Caco-2 (cell line): ENCODE measurements at regions not wholly inside any gene's neighbourhood (a gene's known extent, or its start where the extent isn't known, plus 50 kb on each side); places are given as distances from the start of the nearest gene placed in this dataset.

ENCODE experiments used
- BruUV-seq: library from RNA; stranded (reverse); fragments of 400-500 nt; replicated peaks from 2 replicates; lab custom pipeline; 2021; lab: Mats Ljungman, UMichigan
- CTCF ChIA-PET: fragments of 300-600 bp; sonication (Branson Sonifier 250); formaldehyde crosslinking; loops from one replicate; lab custom pipeline; 2022; ENCODE audit warnings: antibody characterized with exemption; lab: Charles Lee
- POLR2A ChIA-PET: fragments of 300-600 bp; sonication (Branson Sonifier 250); formaldehyde crosslinking; loops from one replicate; lab custom pipeline; 2022; ENCODE audit warnings: antibody characterized with exemption; lab: Charles Lee
- DNase-seq, 2 experiments: peaks; one replicate each; pipeline versions ENCODE4 v3.0.0 to v3.0.0-alpha.2; 2020 to 2022
- H3K27me3 ChIP-seq: replicated peaks from 2 replicates; pipeline ENCODE4 v1.6.0; 2011; ENCODE audit warnings: low read length; ENCODE audit not compliant: control insufficient read depth, insufficient read depth
- H3K36me3 ChIP-seq: 2 replicates; pipeline ENCODE4 v1.5.1; 2011; ENCODE audit warnings: low read length; ENCODE audit not compliant: control insufficient read depth, insufficient read depth
- H3K4me1 ChIP-seq: fragments of 250-450 bp; sonication (Bioruptor Pico); 2 replicates; pipeline ENCODE4 v1.5.1; 2020; ENCODE audit warnings: mild to moderate bottlenecking
- H3K4me3 ChIP-seq: 2 replicates; pipeline ENCODE4 v1.5.1; 2011; ENCODE audit warnings: low read depth, mild to moderate bottlenecking, control low read depth, low read length
- H3K9me3 ChIP-seq: fragments of 250-450 bp; sonication (Bioruptor Pico); 2 replicates; pipeline ENCODE4 v1.5.1; 2020; ENCODE audit warnings: mild to moderate bottlenecking, moderate library complexity
- H3K27ac Mint-ChIP-seq: one replicate; pipeline ENCODE4 v1.8.0; 2022; ENCODE audit warnings: mixed read lengths; ENCODE audit not compliant: unreplicated experiment
- H3K27me3 Mint-ChIP-seq: one replicate; pipeline ENCODE4 v1.8.0; 2022; ENCODE audit warnings: mixed read lengths; ENCODE audit not compliant: insufficient read depth, unreplicated experiment
- H3K36me3 Mint-ChIP-seq: one replicate; pipeline ENCODE4 v1.8.0; 2022; ENCODE audit warnings: mild to moderate bottlenecking, mixed read lengths; ENCODE audit not compliant: insufficient read depth, unreplicated experiment
- H3K4me1 Mint-ChIP-seq: one replicate; pipeline ENCODE4 v1.8.0; 2022; ENCODE audit warnings: low read depth, mixed read lengths; ENCODE audit not compliant: unreplicated experiment
- H3K4me3 Mint-ChIP-seq: one replicate; pipeline ENCODE4 v1.8.0; 2022; ENCODE audit warnings: mild to moderate bottlenecking, moderate library complexity, mixed read lengths; ENCODE audit not compliant: unreplicated experiment
- H3K9me3 Mint-ChIP-seq: one replicate; pipeline ENCODE4 v1.8.0; 2022; ENCODE audit warnings: mixed read lengths; ENCODE audit not compliant: unreplicated experiment
- intact Hi-C: fragments of 100-400 bp; cut with micrococcal nuclease; formaldehyde crosslinking; loops from one replicate; pipeline ENCODE4 v1.10.0; 2022; ENCODE audit not compliant: unreplicated experiment
- TF ChIP-seq, protein P1 (sequence below), 2 experiments: fragments of 200-600 bp in 1 of 2; IDR thresholded peaks; 1 replicate in 1 of 2; 2 replicates in 1 of 2; pipeline versions ENCODE4 v1.5.1 to v1.8.0; 2011 to 2022; ENCODE audit warnings: antibody characterized with exemption in 1 of 2, control low read depth in 1 of 2, inconsistent platforms in 1 of 2, low read depth in 1 of 2, low read length in 1 of 2, mild to moderate bottlenecking in 1 of 2, moderate library complexity in 1 of 2; ENCODE audit not compliant: insufficient read depth in 1 of 2, severe bottlenecking in 1 of 2, unreplicated experiment in 1 of 2

- H3K4me3 Mint-ChIP-seq, result no peak overlapping the region
- POLR2A ChIA-PET, result no interaction called here
- no peaks in the 10 kb centered on the region for H3K4me1 Mint-ChIP-seq
- Histone ChIP-seq H3K27me3 (no peaks in the 10 kb centered on the region), H3K36me3 (no peaks in the 10 kb centered on the region), H3K9me3 (no peaks in the 10 kb centered on the region), H3K4me1 (no peaks in the 10 kb centered on the region), H3K4me3 (no peak overlapping the region)
- no peak overlapping the region for H3K27ac Mint-ChIP-seq
- no peaks in the 10 kb centered on the region for H3K9me3 Mint-ChIP-seq
- no peaks in the 10 kb centered on the region for H3K36me3 Mint-ChIP-seq
- CTCF ChIA-PET, result no interaction called here
- no TSS peak for BruUV-seq
- DNase-seq, result no peak
- intact Hi-C loops, result no loop called here
- TF ChIP-seq, protein P1, sequence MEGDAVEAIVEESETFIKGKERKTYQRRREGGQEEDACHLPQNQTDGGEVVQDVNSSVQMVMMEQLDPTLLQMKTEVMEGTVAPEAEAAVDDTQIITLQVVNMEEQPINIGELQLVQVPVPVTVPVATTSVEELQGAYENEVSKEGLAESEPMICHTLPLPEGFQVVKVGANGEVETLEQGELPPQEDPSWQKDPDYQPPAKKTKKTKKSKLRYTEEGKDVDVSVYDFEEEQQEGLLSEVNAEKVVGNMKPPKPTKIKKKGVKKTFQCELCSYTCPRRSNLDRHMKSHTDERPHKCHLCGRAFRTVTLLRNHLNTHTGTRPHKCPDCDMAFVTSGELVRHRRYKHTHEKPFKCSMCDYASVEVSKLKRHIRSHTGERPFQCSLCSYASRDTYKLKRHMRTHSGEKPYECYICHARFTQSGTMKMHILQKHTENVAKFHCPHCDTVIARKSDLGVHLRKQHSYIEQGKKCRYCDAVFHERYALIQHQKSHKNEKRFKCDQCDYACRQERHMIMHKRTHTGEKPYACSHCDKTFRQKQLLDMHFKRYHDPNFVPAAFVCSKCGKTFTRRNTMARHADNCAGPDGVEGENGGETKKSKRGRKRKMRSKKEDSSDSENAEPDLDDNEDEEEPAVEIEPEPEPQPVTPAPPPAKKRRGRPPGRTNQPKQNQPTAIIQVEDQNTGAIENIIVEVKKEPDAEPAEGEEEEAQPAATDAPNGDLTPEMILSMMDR (IDR thresholded peaks at IDR 0.05; ENCODE audit: insufficient read depth in 1 of 2, low read depth in 1 of 2, low read length in 1 of 2, severe bottlenecking in 1 of 2, unreplicated experiment in 1 of 2), result no peak
- H3K27me3 Mint-ChIP-seq, result no peaks in the 10 kb centered on the region
Measured at GRCh38 chr12:131273291-131273845, 319.7 kb downstream of the ADGRD1 start.

- ChIA-PET POLR2A (no interaction called here), CTCF (no interaction called here)
- DNase-seq, result no peak
- Histone ChIP-seq H3K9me3 (no peaks in the 10 kb centered on the region), H3K4me1 (no peaks in the 10 kb centered on the region), H3K27me3 (no peaks in the 10 kb centered on the region), H3K36me3 (no peaks in the 10 kb centered on the region), H3K4me3 (no peak overlapping the region)
- no peak overlapping the region for H3K27ac Mint-ChIP-seq
- H3K36me3 Mint-ChIP-seq, result no peaks in the 10 kb centered on the region
- H3K27me3 Mint-ChIP-seq, result no peaks in the 10 kb centered on the region
- H3K9me3 Mint-ChIP-seq, result no peaks in the 10 kb centered on the region
- TF ChIP-seq, protein P1 (IDR thresholded peaks at IDR 0.05; ENCODE audit: insufficient read depth in 1 of 2, low read depth in 1 of 2, low read length in 1 of 2, severe bottlenecking in 1 of 2, unreplicated experiment in 1 of 2), result no peak
- BruUV-seq, result no TSS peak
- no peak overlapping the region for H3K4me3 Mint-ChIP-seq
- intact Hi-C loops, result no loop called here
- H3K4me1 Mint-ChIP-seq, result no peaks in the 10 kb centered on the region
Measured at GRCh38 chr12:131274061-131274460, 320.4 kb downstream of the ADGRD1 start.

GRCh38 chr12:131274906-131275305, 321.2 kb downstream of the ADGRD1 start:
- intact Hi-C loops, result no loop called here
- peaks cover 3% of the 10 kb centered on the region for H3K27me3 Mint-ChIP-seq
- H3K27me3 ChIP-seq, result no peaks in the 10 kb centered on the region

More at GRCh38 chr12:131274906-131275305, 321.2 kb downstream of the ADGRD1 start:
- TF ChIP-seq, protein P1 (IDR thresholded peaks at IDR 0.05; ENCODE audit: insufficient read depth in 1 of 2, low read depth in 1 of 2, low read length in 1 of 2, severe bottlenecking in 1 of 2, unreplicated experiment in 1 of 2), result no peak
- Mint-ChIP-seq H3K27ac (no peak overlapping the region), H3K4me3 (no peak overlapping the region), H3K9me3 (no peaks in the 10 kb centered on the region), H3K4me1 (no peaks in the 10 kb centered on the region), H3K36me3 (no peaks in the 10 kb centered on the region)
- BruUV-seq, result no TSS peak
- Histone ChIP-seq H3K4me3 (no peak overlapping the region), H3K36me3 (no peaks in the 10 kb centered on the region), H3K9me3 (no peaks in the 10 kb centered on the region), H3K4me1 (no peaks in the 10 kb centered on the region)
- ChIA-PET POLR2A (no interaction called here), CTCF (no interaction called here)
- DNase-seq, result no peak
